ENCODE measurements at regions not wholly inside any gene's neighbourhood (a gene's known extent, or its start where the extent isn't known, plus 50 kb on each side); places are given as distances from the start of the nearest gene placed in this dataset.

DNA sequence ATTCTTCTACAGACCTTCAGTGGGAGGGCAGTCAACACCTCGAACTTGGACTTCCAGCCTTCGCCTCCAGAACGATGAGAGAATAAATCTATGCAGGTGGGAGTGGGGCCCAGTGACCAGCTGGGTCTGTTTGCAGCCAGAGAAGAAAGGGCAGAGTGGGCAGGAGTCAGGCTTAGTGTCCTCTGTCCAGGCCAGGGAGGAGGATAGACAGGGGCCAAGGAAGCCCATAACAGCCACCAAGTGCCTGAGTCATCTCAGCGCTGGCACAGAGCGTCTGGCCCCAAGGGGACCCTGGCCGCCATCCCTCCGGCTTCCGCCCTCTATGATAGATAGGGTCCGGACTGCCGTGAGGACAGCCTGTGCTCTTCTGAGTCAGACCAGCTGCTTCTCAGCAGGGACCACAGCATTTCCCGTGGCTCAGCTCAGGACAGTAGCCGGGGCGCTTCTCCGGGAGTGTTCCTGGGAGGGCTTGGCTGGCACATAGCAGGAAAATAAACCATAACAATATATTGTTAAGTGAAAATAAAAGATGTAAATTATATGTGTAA is 133.1 kb upstream of the C1orf174 start:
- DNase-seq (ENCODE audit: low read depth, low spot score): no peak

DNA sequence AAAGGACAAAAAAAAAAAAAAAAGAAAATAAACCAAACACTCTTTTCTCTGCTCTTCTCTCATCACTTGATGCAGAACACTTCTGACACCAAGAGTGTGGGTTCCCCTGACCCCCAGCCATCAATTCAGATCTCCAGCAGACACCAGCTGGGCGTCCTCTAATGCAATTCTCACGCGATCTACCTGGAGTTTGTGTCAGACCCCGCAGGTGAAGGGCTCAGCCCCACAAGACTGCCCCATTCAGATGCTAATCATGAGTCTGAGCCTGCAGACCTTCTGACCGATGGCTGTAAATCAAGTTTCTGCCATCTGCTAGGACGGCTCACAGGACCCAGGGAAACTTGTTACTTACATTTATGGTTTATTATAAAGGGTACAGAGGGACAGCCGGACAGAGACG is 133.6 kb upstream of the C1orf174 start:
- DNase-seq (ENCODE audit: low read depth, low spot score): no peak
- no peak overlapping the region for H3K27ac ChIP-seq

More for the DNA sequence above, 133.1 kb upstream of the C1orf174 start:
- H3K27ac ChIP-seq: no peak overlapping the region

DNA sequence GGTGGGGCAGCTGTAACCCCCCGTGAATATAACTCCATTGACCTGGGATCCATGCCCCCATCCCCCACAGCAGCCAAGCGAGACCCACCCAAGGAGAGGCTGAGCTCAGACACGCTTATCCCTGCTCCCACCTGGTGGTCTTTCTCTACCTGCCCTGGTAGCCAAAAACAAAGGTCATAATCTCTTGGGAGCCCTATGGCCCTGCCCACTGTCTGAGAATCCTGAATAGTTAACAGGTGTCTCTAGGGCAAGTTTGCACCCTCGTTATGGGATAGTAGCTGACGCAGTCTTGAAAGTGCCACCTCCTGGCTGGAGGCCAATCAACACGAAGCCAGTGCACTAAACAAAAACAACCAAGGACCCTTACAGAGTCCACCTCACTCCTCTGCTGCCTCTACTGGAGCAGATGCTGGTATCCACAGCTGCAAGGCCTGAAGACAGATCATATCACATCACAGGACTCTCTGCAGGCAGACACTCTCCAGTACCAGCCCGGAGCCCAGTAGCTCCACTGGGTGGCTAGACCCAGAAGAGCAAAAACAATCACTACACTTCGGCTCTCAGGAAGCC is 134.3 kb upstream of the C1orf174 start:
- H3K27ac ChIP-seq: no peak overlapping the region
- DNase-seq (ENCODE audit: low read depth, low spot score): no peak

DNA sequence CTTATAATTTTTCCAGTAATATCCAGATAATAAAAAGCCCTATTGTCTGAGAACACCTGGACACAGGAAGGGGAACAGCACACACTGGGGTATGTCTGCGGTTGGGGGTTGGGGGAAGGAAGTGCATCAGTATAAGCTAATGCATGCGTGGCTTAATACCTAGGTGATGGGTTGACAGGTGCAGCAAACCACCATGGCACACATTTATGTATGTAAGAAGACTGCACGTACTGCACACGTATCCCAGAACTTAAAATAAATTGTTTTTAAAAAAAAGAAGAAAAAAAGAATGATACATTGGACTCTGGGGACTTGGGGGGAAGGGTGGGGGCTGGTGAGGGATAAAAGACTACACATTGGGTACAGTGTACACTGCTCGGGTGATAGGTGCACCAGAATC is 144.9 kb upstream of the C1orf174 start:
- H3K27ac ChIP-seq: no peak overlapping the region
- no peak for DNase-seq (ENCODE audit: low read depth, low spot score)

DNA sequence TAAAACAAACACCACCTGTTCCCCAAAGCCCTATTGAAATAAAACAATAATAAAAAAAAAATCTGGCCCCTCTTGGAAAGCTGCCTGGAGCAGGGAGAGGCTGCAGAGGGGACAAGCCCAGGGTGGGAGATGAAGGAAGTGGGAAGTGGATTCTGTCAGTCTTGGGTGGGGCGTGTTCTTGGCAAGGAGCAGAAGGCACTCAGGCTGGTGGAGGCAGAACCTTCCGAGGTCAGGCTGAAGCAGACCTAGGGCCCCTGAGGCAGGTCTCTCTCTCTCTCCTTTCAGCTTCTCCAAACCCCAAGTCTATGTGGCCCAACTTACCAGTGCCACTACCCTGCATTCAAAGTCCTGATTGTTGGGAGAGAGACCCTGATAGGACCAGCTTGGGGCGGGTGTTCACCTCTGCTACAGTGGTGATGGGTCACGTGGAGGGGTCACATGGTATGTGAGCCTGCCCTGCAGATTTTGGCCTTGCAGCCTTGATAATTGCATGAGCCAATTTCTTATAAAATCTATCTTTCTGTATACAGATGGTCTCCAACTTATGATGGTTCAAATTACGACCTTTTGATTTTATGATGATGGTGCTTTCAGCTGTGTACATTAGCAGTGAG is 145.4 kb upstream of the C1orf174 start:
- no peak overlapping the region for H3K27ac ChIP-seq
- no peak for DNase-seq (ENCODE audit: low read depth, low spot score)

DNA sequence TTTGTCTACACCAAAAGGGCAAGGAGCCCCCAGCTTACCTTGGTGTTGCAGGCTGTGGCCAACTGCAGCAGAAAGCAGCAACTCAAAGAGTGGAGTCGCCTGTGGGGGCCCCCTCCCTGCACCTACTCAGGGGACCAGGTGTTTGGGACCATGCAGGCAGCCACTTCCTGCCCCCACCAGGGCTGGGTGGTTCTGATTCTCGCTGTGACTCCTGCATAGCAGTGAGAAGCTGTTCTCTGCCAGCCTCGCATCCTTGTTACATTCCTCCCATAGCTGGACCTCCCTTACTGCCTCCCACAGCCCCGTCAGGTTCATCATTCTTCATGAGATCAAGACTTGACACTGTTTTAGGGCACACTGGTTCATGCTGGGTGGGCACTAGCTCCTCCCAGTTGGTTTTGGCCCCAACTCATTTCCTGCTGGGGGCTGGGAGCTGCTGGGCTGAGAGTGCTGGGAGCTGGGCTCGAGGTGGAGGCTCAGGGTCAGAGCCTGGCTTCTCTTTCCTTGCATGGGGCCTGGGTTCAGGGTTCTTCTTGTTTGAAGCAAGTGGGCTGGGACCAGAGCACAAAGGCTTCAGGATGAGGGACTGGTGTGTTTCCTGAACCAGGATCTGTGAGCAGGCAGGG is 146.9 kb upstream of the C1orf174 start:
- H3K27ac ChIP-seq: no peak overlapping the region
- no peak for DNase-seq (ENCODE audit: low read depth, low spot score)

DNA sequence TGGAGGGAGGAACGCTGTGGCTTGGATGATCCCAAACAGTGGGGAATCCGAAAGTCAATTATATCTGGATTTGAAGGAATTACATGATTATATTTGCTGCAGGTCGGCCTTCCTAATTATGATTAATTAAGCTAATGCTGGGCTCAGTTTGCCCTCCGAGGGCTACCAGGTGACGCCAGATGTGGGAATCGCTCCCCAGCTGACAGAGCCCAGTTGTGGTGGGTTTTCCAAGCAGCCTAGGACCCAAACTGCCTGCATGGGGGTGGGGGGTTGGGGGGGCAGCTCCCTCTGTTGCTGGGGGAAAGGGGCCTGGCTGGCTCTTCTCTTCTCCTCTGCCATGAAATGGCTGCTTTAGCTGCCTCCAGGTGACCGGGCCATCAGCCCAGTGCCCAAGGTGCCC is 147.6 kb upstream of the C1orf174 start:
- no peak for DNase-seq (ENCODE audit: low read depth, low spot score)
- no peak overlapping the region for H3K27ac ChIP-seq

DNA sequence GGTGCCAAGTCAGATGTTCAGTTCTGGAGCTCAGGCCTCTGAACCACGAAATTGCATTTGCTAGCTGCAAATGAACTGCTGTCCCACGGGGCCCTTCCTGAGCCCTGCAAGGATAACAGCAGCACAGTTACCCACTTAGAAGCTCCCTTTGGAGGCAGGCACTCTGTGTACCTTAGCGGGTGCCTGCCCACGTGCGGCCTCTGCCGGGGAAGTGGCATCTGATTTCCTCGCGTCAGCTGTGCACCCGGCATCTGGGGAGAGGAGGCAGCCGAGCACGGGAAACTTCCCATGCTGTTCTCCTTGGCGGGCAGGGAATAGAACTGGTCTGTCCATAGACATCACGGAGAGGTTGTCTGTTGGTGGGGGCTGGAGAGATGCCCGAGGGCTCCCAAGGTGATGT is 148.0 kb upstream of the C1orf174 start:
- no peak overlapping the region for H3K27ac ChIP-seq
- no peak for DNase-seq (ENCODE audit: low read depth, low spot score)

DNA sequence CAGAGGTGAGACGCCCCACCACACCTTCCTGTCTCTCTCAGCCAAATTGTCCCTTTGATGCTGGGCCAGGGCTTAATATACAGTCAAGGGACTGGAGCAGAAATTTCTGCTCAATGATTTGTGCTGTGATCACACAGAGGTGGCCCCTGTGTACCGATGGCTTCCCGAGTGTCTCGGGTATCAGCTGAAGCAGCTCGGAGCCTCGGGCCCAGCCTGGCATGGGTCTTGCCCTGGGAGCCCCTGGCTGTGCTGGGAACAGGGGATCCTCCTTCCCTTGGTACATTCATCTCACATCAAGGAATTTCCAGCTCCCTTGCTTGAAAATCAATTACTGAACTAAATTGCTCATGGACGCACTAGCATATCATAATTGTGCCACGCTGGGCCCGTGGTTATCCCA is 148.8 kb upstream of the C1orf174 start:
- no peak overlapping the region for H3K27ac ChIP-seq
- no peak for DNase-seq (ENCODE audit: low read depth, low spot score)

DNA sequence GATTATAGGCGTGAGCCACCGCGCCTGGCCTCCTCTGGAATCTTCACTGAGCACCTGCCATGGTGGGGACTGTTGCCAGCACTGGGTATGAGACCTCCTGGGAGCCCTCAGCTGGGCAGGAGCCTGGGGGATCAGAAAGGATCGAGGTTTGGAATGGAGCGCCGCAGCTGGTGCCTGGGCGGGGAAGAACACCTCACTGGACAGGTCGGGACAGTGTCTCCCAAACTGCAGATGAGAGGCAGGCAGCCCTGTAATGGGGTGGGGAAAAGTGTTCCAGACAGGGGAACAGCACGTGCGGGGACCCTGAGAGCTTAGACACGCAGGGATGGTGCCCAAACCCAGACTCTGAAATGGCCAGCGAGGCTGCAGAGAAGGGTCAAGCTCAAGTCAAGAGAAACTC is 150.9 kb upstream of the C1orf174 start:
- no peak for DNase-seq (ENCODE audit: low read depth, low spot score)
- H3K27ac ChIP-seq: no peak overlapping the region

DNA sequence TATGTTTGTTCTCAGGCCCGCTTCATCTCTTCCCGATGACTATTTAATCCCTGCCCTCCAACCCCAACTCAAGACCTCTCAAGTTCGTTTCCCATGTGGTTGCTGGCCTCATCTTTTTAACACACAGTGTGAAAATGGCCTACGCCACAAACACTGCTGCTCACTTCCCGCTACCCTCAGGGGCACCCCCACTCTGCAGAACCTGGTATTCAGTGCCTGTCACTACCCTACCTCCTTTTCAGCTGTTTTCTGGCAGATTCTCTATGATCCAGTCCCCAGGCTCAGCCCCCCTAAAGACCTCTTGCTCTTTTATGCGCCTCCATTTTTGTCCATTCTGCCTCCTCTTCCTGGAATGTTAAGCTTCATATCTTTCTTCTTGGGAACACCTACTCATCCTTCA is 152.6 kb upstream of the C1orf174 start:
- no peak overlapping the region for H3K27ac ChIP-seq
- no peak for DNase-seq (ENCODE audit: low read depth, low spot score)

DNA sequence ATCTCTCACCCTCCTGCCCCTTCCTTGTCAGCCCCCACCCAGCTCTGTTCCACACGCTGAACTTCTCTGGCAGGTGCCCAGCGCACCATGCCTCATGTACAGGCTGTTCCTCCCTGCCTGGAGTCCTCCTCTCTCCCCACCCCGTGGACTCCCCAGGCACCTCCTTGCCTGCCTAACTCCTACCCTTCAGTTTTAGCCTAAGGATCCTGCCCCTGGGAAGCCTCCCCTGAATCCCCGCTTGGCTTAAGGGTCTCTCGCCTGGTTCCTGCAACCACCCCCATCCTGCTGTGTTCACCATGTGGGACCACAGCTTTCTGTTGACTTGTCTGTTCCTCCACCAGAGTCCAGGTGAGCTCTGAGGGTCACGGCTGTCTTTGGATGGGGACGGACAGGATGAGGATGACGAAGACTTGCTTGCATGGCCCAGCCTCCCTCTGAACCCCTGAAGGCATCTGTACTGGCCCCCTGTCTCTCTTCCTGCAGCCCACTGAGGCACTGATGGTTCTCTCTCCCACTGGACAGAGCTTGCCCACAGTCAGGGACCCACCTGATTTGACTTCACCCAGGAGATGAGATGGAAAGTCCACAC is 153.2 kb upstream of the C1orf174 start:
- no peak overlapping the region for H3K27ac ChIP-seq
- no peak for DNase-seq (ENCODE audit: low read depth, low spot score)

DNA sequence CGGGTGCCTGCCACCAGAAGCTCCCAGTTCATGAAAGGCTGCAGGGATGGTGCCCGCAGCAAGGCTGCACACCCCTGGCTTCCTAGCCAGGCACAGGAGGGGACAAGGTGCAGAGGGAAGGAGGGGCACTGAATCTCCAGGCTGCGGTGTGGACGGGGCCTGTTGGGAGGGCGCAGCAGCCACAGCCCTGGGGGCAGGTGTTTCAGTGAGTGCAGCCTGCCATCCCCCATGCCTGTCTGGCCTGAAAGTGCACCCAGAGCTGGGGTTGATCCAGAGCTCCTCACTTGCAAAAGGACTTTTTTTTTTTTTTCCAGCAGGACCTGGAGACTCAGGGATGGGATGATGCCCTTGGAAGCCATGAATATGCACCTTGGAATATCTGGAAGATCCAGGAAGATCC is 153.7 kb upstream of the C1orf174 start:
- no peak overlapping the region for H3K27ac ChIP-seq
- no peak for DNase-seq (ENCODE audit: low read depth, low spot score)

DNA sequence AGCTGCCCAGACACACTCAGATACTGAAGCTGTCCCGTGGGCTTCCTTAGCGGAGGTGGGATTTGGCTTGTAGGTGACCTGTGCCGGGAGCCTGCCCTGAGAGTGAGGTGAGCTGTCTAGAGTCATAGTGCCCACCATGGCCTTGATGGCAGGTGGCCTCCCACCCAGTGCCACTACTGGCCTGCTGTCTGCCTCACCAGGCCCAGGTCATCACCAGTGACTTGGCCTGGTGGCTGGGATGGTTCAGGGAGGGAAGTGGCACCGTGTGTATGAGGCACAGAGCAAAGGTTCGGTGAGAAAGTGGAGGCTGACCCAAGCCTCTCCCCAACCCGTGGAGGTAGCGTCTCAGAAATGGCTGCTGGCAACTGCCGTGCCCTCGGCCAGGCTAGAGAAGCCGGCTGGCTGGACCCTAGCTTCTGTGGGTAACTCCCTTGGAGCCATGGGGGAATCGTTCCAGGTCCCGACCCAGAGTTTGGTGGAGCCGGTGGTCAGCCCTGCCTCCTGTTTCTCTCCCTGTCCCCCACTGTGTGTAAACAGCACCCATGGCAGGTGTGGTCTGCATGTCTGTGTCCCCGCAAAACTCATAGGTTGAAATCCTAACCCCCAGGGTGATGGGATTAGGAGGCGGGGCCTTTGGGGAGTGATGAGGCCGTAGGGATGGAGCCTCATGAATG is 155.4 kb upstream of the C1orf174 start:
- no peak for DNase-seq (ENCODE audit: low read depth, low spot score)
- H3K27ac ChIP-seq: no peak overlapping the region

DNA sequence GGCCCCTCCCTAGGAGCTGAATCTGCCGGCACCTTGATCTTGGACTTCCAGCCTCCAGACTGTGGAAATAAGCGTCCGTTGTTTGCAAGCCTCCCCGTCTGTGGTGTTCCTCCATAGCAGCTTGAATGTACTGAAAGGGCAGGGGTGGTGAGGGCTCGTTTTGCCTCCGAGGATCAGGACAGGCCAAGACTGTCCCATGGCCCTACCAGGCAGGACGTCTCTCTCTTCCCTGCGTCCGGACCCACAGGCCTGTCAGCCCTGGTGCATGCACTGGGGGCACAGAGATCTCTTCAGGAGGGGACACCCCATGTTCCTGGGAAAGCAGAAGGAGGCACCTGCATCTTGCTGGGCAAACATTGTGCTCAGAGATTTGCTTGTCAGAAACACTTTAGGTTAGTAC is 156.3 kb upstream of the C1orf174 start:
- no peak for DNase-seq (ENCODE audit: low read depth, low spot score)
- no peak overlapping the region for H3K27ac ChIP-seq

DNA sequence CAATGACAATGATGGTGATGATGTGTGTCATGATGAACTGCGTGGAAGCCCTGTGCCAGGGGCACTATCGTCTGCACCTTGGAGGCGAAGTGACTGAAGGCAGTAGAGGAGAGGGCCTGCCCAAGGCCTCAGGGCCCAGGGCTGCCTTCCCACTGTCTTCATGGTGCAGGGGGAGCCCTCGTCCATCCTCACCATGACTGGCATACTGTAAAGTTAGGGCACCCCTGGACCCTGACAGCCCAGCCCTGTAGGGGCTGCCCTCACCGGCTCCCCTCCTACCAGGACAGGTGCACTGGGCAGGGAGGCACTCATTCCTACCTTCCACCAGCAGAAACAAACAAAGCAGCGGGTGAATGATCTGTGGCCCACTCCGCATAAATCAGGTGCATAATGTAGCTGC is 156.9 kb upstream of the C1orf174 start:
- DNase-seq (ENCODE audit: low read depth, low spot score): no peak
- H3K27ac ChIP-seq: no peak overlapping the region

DNA sequence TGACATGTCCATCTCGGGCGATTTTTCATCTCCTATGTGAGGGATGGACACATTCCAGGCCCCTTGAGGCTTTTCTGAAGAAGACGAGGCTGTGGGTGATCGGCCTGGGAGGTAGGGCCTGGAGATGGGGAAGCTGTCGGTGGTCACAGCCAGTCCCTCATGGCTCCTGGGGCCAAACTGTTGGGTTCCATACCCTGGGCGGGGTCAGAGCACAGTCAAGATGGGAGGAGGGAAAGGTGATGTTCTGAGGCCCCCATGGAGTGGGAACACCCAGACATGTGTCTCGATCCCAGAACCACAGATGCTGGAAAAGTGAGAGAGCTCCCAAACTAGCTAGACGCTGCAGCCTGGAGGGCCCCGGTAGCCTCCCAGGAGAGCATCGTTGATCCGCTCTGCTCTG is 157.5 kb upstream of the C1orf174 start:
- no peak for DNase-seq (ENCODE audit: low read depth, low spot score)
- H3K27ac ChIP-seq: no peak overlapping the region

DNA sequence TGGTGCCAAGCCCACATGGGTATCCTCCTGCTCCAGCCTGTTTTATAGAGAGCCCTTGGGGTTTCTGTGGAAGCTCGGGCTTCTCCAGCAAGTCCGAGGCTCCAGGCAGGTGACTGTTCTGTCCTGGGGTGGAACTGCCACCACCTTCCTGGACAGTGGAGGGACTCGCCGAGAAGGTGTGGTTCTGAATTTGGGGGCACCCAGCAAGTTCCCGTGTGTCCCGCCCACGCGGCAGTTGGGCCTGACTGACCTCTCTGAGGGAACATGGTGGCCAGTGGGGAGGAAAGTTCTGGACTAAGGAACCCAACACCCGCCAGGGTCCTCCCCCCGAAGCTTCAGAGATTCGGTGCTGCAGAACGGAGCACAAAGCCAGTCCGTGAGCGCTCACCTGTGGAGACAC is 158.1 kb upstream of the C1orf174 start:
- DNase-seq (ENCODE audit: low read depth, low spot score): no peak
- no peak overlapping the region for H3K27ac ChIP-seq

DNA sequence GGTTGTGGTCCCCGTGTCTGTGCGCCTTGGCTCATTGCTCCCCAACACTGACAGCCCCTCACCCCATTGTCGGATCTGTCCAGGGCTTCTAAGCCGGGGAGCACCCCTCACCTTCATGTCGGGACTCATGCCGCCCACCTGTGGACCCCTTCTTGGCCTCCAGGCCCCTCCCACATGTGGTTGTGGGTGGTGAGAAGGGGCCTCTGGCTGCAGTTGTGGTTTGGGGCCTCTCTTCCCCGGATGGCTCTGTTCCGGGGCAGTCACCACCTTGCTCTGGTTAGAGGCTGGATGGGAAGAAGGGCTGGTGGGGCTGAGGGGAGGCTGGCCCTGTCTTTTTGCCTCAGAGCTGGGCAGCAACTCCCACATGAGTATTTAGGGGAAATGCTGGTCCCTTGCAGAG is 158.6 kb upstream of the C1orf174 start:
- DNase-seq (ENCODE audit: low read depth, low spot score): no peak
- no peak overlapping the region for H3K27ac ChIP-seq

DNA sequence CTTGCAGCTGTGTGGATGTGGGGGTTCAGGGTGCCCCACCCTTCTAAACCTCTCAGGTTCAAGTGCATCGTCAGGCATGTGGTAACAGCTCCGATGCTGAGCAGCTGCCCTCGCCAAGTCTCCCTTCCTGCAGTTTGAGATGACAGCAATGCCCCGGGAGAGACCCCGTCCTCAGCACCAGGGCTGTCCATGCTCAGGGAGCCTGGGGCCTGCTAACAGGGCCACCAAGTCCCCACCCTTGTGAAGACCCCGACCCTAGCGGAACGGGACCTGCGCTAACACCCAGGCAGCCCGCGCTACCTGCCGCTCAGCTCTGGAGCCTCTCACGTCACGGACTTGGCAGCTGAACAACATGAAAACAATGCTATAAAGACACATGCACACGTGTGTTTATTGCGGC is 159.2 kb upstream of the C1orf174 start:
- no peak overlapping the region for H3K27ac ChIP-seq
- no peak for DNase-seq (ENCODE audit: low read depth, low spot score)

DNA sequence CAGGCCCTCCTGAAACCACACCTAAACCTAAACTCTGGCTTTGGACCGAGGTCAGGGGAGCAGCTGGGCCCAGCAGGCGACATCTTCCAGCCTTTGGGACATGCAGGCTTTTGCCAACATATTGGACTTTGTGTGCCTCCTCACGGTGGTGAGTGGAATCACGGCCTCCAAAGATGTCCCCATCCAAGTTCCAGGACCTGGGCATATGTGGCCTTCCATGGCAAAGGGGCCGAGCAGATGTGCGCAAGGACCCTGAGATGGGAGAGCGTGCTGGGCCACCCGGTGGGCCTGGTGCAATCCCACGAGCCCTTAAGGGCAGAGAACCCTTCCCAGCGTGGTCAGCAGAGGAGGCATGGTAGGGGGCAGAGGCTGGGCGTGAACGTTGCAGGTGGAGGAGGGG is 160.8 kb upstream of the C1orf174 start:
- no peak for DNase-seq (ENCODE audit: low read depth, low spot score)
- no peak overlapping the region for H3K27ac ChIP-seq
